ENCODE measurements at regions not wholly inside any gene's neighbourhood (a gene's known extent, or its start where the extent isn't known, plus 50 kb on each side); places are given as distances from the start of the nearest gene placed in this dataset.

- TF ChIP-seq CTCF (IDR thresholded peaks at IDR 0.05; ENCODE audit: insufficient read depth, low read length): no peak
- TF ChIP-seq SPI1 (IDR thresholded peaks at IDR 0.05; ENCODE audit: borderline replicate concordance, low read depth): no peak
- no peak for TF ChIP-seq POLR2AphosphoS5 (IDR thresholded peaks at IDR 0.05; ENCODE audit: low read depth)
- no peak for TF ChIP-seq GABPA (IDR thresholded peaks at IDR 0.05; ENCODE audit: low read depth)
Measured at GRCh38 chr11:81377418-81377817, 1356.2 kb downstream of the FAM181B start.

Measured in HL-60 (cell line).